ENCODE measurements at regions not wholly inside any gene's neighbourhood (a gene's known extent, or its start where the extent isn't known, plus 50 kb on each side); places are given as distances from the start of the nearest gene placed in this dataset.
A peak's percentile ranks its signal among the peaks of the same experiment; 100 is the strongest.

DNA sequence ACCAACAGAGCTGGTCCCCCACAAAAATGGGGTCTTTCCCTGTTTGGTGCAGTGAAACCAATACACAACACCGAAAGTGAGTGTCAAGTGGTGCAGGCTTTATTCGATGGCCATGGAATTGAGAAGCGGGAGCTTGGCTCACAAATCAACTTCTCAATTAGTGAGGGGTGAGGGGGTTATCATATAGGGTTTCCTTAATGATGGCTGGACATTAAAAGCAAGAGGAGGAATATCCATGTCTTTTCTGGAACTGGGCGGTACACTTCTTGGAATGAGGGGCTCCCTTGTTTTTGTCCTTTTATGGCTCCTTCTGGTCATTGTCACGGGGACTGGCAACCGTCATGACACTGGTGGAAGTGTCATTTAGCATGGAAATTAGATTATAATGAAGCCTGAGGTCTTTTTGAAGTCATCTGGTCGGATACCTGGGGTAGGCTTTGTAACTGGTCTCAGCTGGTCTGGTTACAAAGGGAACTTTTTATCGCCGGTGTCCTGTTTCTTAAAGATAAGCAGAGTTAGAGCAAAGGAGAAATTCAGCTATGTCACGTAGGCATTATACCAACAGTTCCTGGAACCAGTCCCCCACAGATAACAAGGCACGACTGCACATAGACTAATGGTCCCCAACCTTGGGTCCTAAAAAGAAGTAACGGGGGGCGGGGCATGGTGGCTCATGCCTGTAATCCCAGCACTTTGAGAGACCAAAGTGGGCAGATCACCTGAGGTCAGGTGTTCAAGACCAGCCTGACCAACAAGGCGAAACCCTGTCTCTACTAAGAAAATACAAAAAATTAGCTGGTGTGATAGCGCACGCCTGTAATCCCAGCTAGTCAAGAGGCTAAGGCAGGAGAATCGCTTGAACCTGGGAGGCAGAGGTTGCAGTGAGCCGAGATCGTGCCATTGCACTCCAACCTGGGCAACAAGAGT is 93.5 kb upstream of the NDUFV2 start (continued):
- TF ChIP-seq, protein P1, sequence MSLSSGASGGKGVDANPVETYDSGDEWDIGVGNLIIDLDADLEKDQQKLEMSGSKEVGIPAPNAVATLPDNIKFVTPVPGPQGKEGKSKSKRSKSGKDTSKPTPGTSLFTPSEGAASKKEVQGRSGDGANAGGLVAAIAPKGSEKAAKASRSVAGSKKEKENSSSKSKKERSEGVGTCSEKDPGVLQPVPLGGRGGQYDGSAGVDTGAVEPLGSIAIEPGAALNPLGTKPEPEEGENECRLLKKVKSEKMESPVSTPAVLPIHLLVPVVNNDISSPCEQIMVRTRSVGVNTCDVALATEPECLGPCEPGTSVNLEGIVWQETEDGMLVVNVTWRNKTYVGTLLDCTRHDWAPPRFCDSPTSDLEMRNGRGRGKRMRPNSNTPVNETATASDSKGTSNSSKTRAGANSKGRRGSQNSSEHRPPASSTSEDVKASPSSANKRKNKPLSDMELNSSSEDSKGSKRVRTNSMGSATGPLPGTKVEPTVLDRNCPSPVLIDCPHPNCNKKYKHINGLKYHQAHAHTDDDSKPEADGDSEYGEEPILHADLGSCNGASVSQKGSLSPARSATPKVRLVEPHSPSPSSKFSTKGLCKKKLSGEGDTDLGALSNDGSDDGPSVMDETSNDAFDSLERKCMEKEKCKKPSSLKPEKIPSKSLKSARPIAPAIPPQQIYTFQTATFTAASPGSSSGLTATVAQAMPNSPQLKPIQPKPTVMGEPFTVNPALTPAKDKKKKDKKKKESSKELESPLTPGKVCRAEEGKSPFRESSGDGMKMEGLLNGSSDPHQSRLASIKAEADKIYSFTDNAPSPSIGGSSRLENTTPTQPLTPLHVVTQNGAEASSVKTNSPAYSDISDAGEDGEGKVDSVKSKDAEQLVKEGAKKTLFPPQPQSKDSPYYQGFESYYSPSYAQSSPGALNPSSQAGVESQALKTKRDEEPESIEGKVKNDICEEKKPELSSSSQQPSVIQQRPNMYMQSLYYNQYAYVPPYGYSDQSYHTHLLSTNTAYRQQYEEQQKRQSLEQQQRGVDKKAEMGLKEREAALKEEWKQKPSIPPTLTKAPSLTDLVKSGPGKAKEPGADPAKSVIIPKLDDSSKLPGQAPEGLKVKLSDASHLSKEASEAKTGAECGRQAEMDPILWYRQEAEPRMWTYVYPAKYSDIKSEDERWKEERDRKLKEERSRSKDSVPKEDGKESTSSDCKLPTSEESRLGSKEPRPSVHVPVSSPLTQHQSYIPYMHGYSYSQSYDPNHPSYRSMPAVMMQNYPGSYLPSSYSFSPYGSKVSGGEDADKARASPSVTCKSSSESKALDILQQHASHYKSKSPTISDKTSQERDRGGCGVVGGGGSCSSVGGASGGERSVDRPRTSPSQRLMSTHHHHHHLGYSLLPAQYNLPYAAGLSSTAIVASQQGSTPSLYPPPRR (CRISPR knock-in tag; IDR thresholded peaks at IDR 0.05; ENCODE audit: borderline replicate concordance) = 0 out of 2 replicates have a peak, but pooled peaks have one; percentile 43
- TF ChIP-seq LEF1 (IDR thresholded peaks at IDR 0.05) (peak; percentile 99), FUS (optimal IDR thresholded peaks at IDR 0.05; ENCODE audit: low read depth, low read length) (no peak), BMI1 (IDR thresholded peaks at IDR 0.05; ENCODE audit: low read length) (no peak), EZH2 (IDR thresholded peaks at IDR 0.05; ENCODE audit: borderline replicate concordance, low read depth, low read length) (no peak), ZNF224 (CRISPR knock-in tag; IDR thresholded peaks at IDR 0.05) (no peak), TRIM28 (IDR thresholded peaks at IDR 0.05) (peak; percentile 71; the same call in 1 of the 2 replicates), PHB2 (IDR thresholded peaks at IDR 0.05; ENCODE audit: low read depth) (peak; percentile 76; the same call in 1 of the 2 replicates), KLF6 (CRISPR knock-in tag; IDR thresholded peaks at IDR 0.05; ENCODE audit: borderline replicate concordance) (peak; percentile 61; the same call in 1 of the 2 replicates), TCF3 (CRISPR knock-in tag; IDR thresholded peaks at IDR 0.05) (peak; percentile 98), PTTG1 (tag; IDR thresholded peaks at IDR 0.05; ENCODE audit: low read depth) (0 out of 2 replicates have a peak, but pooled peaks have one; percentile 13), MAFK (IDR thresholded peaks at IDR 0.05; ENCODE audit: low read length) (peak; percentile 78), MECOM (CRISPR knock-in tag; IDR thresholded peaks at IDR 0.05) (0 out of 2 replicates have a peak, but pooled peaks have one; percentile 63)
- TF ChIP-seq, protein P2, sequence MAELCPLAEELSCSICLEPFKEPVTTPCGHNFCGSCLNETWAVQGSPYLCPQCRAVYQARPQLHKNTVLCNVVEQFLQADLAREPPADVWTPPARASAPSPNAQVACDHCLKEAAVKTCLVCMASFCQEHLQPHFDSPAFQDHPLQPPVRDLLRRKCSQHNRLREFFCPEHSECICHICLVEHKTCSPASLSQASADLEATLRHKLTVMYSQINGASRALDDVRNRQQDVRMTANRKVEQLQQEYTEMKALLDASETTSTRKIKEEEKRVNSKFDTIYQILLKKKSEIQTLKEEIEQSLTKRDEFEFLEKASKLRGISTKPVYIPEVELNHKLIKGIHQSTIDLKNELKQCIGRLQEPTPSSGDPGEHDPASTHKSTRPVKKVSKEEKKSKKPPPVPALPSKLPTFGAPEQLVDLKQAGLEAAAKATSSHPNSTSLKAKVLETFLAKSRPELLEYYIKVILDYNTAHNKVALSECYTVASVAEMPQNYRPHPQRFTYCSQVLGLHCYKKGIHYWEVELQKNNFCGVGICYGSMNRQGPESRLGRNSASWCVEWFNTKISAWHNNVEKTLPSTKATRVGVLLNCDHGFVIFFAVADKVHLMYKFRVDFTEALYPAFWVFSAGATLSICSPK (IDR thresholded peaks at IDR 0.05; ENCODE audit: borderline replicate concordance) = no peak; the same call in 1 of the 2 replicates
- TF ChIP-seq, protein P3, sequence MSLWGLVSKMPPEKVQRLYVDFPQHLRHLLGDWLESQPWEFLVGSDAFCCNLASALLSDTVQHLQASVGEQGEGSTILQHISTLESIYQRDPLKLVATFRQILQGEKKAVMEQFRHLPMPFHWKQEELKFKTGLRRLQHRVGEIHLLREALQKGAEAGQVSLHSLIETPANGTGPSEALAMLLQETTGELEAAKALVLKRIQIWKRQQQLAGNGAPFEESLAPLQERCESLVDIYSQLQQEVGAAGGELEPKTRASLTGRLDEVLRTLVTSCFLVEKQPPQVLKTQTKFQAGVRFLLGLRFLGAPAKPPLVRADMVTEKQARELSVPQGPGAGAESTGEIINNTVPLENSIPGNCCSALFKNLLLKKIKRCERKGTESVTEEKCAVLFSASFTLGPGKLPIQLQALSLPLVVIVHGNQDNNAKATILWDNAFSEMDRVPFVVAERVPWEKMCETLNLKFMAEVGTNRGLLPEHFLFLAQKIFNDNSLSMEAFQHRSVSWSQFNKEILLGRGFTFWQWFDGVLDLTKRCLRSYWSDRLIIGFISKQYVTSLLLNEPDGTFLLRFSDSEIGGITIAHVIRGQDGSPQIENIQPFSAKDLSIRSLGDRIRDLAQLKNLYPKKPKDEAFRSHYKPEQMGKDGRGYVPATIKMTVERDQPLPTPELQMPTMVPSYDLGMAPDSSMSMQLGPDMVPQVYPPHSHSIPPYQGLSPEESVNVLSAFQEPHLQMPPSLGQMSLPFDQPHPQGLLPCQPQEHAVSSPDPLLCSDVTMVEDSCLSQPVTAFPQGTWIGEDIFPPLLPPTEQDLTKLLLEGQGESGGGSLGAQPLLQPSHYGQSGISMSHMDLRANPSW (CRISPR knock-in tag; IDR thresholded peaks at IDR 0.05) = no peak
- TF ChIP-seq, protein P4, sequence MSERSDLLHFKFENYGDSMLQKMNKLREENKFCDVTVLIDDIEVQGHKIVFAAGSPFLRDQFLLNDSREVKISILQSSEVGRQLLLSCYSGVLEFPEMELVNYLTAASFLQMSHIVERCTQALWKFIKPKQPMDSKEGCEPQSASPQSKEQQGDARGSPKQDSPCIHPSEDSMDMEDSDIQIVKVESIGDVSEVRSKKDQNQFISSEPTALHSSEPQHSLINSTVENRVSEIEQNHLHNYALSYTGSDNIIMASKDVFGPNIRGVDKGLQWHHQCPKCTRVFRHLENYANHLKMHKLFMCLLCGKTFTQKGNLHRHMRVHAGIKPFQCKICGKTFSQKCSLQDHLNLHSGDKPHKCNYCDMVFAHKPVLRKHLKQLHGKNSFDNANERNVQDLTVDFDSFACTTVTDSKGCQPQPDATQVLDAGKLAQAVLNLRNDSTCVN (CRISPR knock-in tag; IDR thresholded peaks at IDR 0.05) = peak; percentile 75; the same call in 1 of the 2 replicates

All from K562 (cell line).